OCI-LY1 (cell line): ENCODE measurements at regions not wholly inside any gene's neighbourhood (a gene's known extent, or its start where the extent isn't known, plus 50 kb on each side); places are given as distances from the start of the nearest gene placed in this dataset.
"Not testable (repeated sequence)": the region's sequence is repeated elsewhere in the genome, so short reads cannot be mapped to it uniquely, and the experiment has no call there.

Source experiments
- H2AFZ ChIP-seq: fragments of 200-600 bp; sonication (generic), shearing (Covaris generic); 2 replicates; pipeline ENCODE4 v1.6.0; 2014; ENCODE audit warnings: antibody characterized with exemption, mild to moderate bottlenecking, low read length
- H3F3A ChIP-seq: fragments of 200-600 bp; sonication (generic), shearing (Covaris generic); 2 replicates; pipeline ENCODE4 v1.6.0; 2014; ENCODE audit warnings: mild to moderate bottlenecking, antibody characterized with exemption, low read length, moderate library complexity; ENCODE audit not compliant: insufficient read depth
- H3K27ac ChIP-seq: fragments of 200-600 bp; sonication (generic); 2 replicates; pipeline ENCODE4 v1.5.1; 2014; ENCODE audit warnings: low read length, mixed run types, mild to moderate bottlenecking, low read depth; ENCODE audit not compliant: poor library complexity, severe bottlenecking
- H3K27me3 ChIP-seq: fragments of 200-600 bp; sonication (generic); 2 replicates; pipeline ENCODE4 v1.6.0; 2014; ENCODE audit warnings: antibody characterized with exemption, mild to moderate bottlenecking, low read length, moderate library complexity; ENCODE audit not compliant: insufficient read depth
- H3K36me3 ChIP-seq: fragments of 200-600 bp; sonication (generic); 2 replicates; pipeline ENCODE4 v1.6.1; 2014; ENCODE audit warnings: mild to moderate bottlenecking, antibody characterized with exemption, low read length, moderate library complexity, mixed read lengths; ENCODE audit not compliant: insufficient read depth
- H3K4me1 ChIP-seq: fragments of 200-600 bp; sonication (generic); 2 replicates; pipeline ENCODE4 v1.5.1; 2014; ENCODE audit warnings: mild to moderate bottlenecking, low read length, moderate library complexity; ENCODE audit not compliant: insufficient read depth, severe bottlenecking
- H3K4me2 ChIP-seq: fragments of 200-600 bp; sonication (generic), shearing (Covaris generic); 2 replicates; pipeline ENCODE4 v1.6.1; 2014; ENCODE audit warnings: low read length
- H3K4me3 ChIP-seq: fragments of 200-600 bp; sonication (generic); 2 replicates; pipeline ENCODE4 v1.5.1; 2014; ENCODE audit warnings: low read length, low read depth, mild to moderate bottlenecking, mixed read lengths; ENCODE audit not compliant: poor library complexity, severe bottlenecking
- H3K79me2 ChIP-seq: fragments of 200-600 bp; shearing (Covaris generic); 2 replicates; pipeline ENCODE4 v1.6.1; 2016; ENCODE audit warnings: mixed run types, low read length, mixed read lengths; ENCODE audit not compliant: insufficient read depth
- H3K9ac ChIP-seq: fragments of 200-600 bp; sonication (generic), shearing (Covaris generic); 2 replicates; pipeline ENCODE4 v1.6.1; 2014; ENCODE audit warnings: mild to moderate bottlenecking, low read length, mixed read lengths
- H3K9me2 ChIP-seq: fragments of 200-600 bp; sonication (generic), shearing (Covaris generic); 2 replicates; pipeline ENCODE4 v1.6.1; 2014; ENCODE audit warnings: low read depth, mild to moderate bottlenecking, low read length, mixed read lengths
- H3K9me3 ChIP-seq: fragments of 200-600 bp; shearing (Covaris generic); 2 replicates; pipeline ENCODE4 v1.6.1; 2014; ENCODE audit warnings: low read length, mixed read lengths
- H4K20me1 ChIP-seq: fragments of 200-600 bp; sonication (generic), shearing (Covaris generic); 2 replicates; pipeline ENCODE4 v1.6.0; 2016; ENCODE audit warnings: mild to moderate bottlenecking, low read length; ENCODE audit not compliant: insufficient read depth
- EZH2 ChIP-seq: fragments of 200-600 bp; sonication (generic), shearing (Covaris generic); IDR thresholded peaks from 2 replicates; pipeline ENCODE4 v1.8.0; 2017; ENCODE audit warnings: borderline replicate concordance, mixed run types, mild to moderate bottlenecking, antibody characterized with exemption, low read length, moderate library complexity, mixed read lengths
- TF ChIP-seq, protein P1 (sequence below): fragments of 200-600 bp; sonication (generic), shearing (Covaris generic); IDR thresholded peaks from 2 replicates; pipeline ENCODE4 v1.5.1; 2017; ENCODE audit warnings: mild to moderate bottlenecking, antibody characterized with exemption, low read length, moderate library complexity, mixed read lengths

DNA sequence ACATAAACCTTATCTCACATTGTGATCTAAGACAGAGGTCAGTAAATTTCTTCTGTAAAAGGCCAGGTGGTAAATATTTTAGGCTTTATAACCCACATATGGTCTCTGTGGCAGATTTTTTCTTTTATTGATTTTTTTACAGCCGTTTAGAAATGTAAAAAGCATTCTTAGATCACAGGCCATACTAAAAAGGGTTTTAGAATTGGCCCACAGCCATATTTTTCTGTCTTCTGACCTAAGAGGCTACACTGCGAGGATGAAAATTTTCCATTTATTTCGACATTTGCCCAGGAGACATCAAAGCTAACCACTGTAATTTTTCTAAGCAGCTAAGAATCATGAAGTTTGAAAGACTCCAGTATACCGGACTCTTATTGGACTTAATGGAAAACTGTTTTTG lies 377.2 kb upstream of the SGO1 start:
- Histone ChIP-seq H3K9me2 (no peaks in the 10 kb centered on the region), H3K4me3 (no peak overlapping the region), H3K27ac (no peak overlapping the region), H3K27me3 (no peaks in the 10 kb centered on the region), H4K20me1 (no peaks in the 10 kb centered on the region), H3K4me2 (no peak overlapping the region), H3K9ac (no peak overlapping the region), H3F3A (no peaks in the 10 kb centered on the region), H3K4me1 (no peaks in the 10 kb centered on the region), H3K79me2 (no peaks in the 10 kb centered on the region), H3K9me3 (no peaks in the 10 kb centered on the region), H2AFZ (no peak overlapping the region), H3K36me3 (no peaks in the 10 kb centered on the region)
- no peak for TF ChIP-seq EZH2
- TF ChIP-seq, protein P1, sequence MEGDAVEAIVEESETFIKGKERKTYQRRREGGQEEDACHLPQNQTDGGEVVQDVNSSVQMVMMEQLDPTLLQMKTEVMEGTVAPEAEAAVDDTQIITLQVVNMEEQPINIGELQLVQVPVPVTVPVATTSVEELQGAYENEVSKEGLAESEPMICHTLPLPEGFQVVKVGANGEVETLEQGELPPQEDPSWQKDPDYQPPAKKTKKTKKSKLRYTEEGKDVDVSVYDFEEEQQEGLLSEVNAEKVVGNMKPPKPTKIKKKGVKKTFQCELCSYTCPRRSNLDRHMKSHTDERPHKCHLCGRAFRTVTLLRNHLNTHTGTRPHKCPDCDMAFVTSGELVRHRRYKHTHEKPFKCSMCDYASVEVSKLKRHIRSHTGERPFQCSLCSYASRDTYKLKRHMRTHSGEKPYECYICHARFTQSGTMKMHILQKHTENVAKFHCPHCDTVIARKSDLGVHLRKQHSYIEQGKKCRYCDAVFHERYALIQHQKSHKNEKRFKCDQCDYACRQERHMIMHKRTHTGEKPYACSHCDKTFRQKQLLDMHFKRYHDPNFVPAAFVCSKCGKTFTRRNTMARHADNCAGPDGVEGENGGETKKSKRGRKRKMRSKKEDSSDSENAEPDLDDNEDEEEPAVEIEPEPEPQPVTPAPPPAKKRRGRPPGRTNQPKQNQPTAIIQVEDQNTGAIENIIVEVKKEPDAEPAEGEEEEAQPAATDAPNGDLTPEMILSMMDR = no peak

DNA sequence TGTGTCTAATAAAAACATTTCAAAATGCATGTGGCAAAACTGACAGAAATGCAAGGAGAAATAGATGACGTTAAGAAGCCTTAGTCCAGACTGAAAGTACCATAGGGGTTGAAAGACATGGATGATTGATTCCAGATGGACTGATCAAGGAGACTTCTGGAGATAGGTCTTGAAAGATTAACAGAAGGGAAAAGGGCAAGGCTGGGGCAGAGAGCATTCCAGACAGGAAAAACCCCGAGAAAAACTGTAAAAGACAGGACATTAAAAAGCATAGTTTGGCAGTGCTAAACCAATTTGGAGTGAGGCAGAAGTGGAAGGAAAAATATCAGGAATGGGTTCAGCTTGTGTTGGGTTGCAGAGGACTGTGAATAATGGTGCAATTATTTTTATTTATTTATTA lies 375.2 kb upstream of the SGO1 start:
- Histone ChIP-seq H3K27me3 (no peaks in the 10 kb centered on the region), H3K4me2 (no peak overlapping the region), H3K4me3 (no peak overlapping the region), H3K9me2 (no peaks in the 10 kb centered on the region), H3F3A (no peaks in the 10 kb centered on the region), H2AFZ (no peak overlapping the region), H3K9ac (no peak overlapping the region), H3K27ac (no peak overlapping the region), H4K20me1 (no peaks in the 10 kb centered on the region), H3K9me3 (no peaks in the 10 kb centered on the region), H3K79me2 (no peaks in the 10 kb centered on the region), H3K4me1 (no peaks in the 10 kb centered on the region), H3K36me3 (no peaks in the 10 kb centered on the region)
- TF ChIP-seq, protein P1 = no peak
- no peak for TF ChIP-seq EZH2

DNA sequence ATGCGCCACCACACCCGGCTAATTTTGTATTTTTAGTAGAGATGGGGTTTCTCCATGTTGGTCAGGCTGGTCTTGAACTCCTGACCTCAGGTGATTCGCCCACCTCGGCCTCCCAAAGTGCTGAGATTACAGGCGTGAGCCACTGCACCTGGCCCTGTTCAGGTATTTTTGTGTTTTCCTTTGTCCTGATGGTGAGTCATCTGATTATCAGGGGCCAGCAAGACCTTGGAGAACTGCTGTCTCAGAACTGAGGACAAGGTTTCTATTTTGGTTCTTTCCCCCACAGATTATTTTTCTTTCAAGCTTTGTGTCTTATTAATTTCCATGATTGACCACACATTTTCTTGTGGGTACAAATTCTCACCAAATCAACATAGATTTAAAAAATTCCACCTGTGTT lies 374.4 kb upstream of the SGO1 start:
- H3K9ac ChIP-seq, H3K4me1 ChIP-seq, H3F3A ChIP-seq, H4K20me1 ChIP-seq, H3K79me2 ChIP-seq, H3K4me2 ChIP-seq, H3K36me3 ChIP-seq, H3K27ac ChIP-seq, H3K9me2 ChIP-seq, H3K27me3 ChIP-seq, H3K4me3 ChIP-seq, H2AFZ ChIP-seq, H3K9me3 ChIP-seq: not testable (repeated sequence)

DNA sequence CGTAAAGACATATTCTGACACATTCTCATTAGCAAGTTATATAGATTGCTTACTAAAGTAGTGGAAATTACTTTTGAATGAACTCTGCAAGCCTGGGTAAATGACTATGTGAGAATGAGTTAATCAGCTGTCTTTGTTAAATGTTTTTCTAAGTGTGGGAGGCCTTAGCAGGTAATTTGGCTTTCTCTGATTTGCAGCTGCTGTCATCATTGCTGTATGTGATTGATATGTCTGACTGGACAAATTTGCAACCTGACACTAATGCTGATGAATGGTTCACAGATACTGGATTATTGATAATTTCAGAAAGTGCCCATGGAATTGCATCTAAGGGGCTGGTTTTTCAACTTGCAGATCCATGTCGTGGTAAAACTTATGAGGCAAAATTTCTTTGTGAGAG lies 372.2 kb upstream of the SGO1 start:
- Histone ChIP-seq H3K79me2 (no peaks in the 10 kb centered on the region), H2AFZ (no peak overlapping the region), H3K9ac (no peak overlapping the region), H3K27me3 (no peaks in the 10 kb centered on the region), H3K4me2 (no peak overlapping the region), H3K36me3 (no peaks in the 10 kb centered on the region), H4K20me1 (no peaks in the 10 kb centered on the region), H3K9me3 (no peaks in the 10 kb centered on the region), H3K4me3 (no peak overlapping the region), H3K4me1 (no peaks in the 10 kb centered on the region), H3F3A (no peaks in the 10 kb centered on the region), H3K27ac (no peak overlapping the region), H3K9me2 (no peaks in the 10 kb centered on the region)
- TF ChIP-seq EZH2 = no peak
- TF ChIP-seq, protein P1 = no peak
